GM12878 (cell line): ENCODE measurements at regions not wholly inside any gene's neighbourhood (a gene's known extent, or its start where the extent isn't known, plus 50 kb on each side); places are given as distances from the start of the nearest gene placed in this dataset.

Experiments
- ATAC-seq: fragments of 200-7000 bp; cut with Tn5 transposase; 3 replicates; pipeline ENCODE4 v1.9.1; 2020; ENCODE audit warnings: mild to moderate bottlenecking, moderate library complexity
- BruUV-seq: library from RNA; stranded (reverse); fragments of 400-500 nt; replicated peaks from 2 replicates; lab custom pipeline; 2021; lab: Mats Ljungman, UMichigan
- CTCF ChIA-PET: fragments of 300-600 bp; sonication (Branson Sonifier 250); formaldehyde crosslinking; extraction: SDS; loops from one replicate; lab custom pipeline; 2021; ENCODE audit warnings: inconsistent platforms; lab: Yijun Ruan, JAX
- POLR2A ChIA-PET: fragments of 350-600 bp; formaldehyde crosslinking; extraction: SDS; loops from one replicate; lab custom pipeline; 2021; ENCODE audit warnings: inconsistent platforms; lab: Charles Lee
- RAD21 ChIA-PET: fragments of 300-600 bp; sonication (Branson Sonifier 250); formaldehyde crosslinking; loops from one replicate; lab custom pipeline; 2023; ENCODE audit warnings: antibody characterized with exemption; ENCODE audit not compliant: unreplicated experiment; lab: Charles Lee
- SMC1A ChIA-PET: fragments of 300-600 bp; sonication (Branson Sonifier 250); formaldehyde crosslinking; loops from one replicate; lab custom pipeline; 2023; ENCODE audit not compliant: unreplicated experiment, uncharacterized antibody; lab: Charles Lee
- DNase-seq: peaks from one replicate; pipeline ENCODE4 v3.0.0-alpha.2; 2011; ENCODE audit warnings: low read depth, low spot score
- FAIRE-seq: peaks from 3 replicates; lab custom pipeline; 2011; peaks lifted over from hg19 to GRCh38; lab: Jason Lieb, UNC
- H2AFZ ChIP-seq: 2 replicates; pipeline ENCODE4 v1.6.0; 2011; ENCODE audit warnings: low read depth, low read length, control low read depth; ENCODE audit not compliant: control insufficient read depth
- H3K27ac ChIP-seq: 2 replicates; pipeline ENCODE4 v1.5.1; 2011; ENCODE audit warnings: control low read depth; ENCODE audit not compliant: control insufficient read depth, insufficient read depth
- H3K27me3 ChIP-seq, 2 experiments: replicated peaks in 1 of 2; 2 replicates each; pipeline versions ENCODE4 v1.6.0 to v1.6.1; 2011; ENCODE audit warnings: low read length in 1 of 2; ENCODE audit not compliant: control insufficient read depth in 2 of 2, insufficient read depth in 2 of 2
- H3K36me3 ChIP-seq, 2 experiments: 2 replicates each; pipeline ENCODE4 v1.5.1; 2011; ENCODE audit warnings: low read length in 1 of 2; ENCODE audit not compliant: control insufficient read depth in 2 of 2, insufficient read depth in 2 of 2
- H3K4me1 ChIP-seq: 2 replicates; pipeline ENCODE4 v1.6.1; 2011; ENCODE audit warnings: mild to moderate bottlenecking, low read length, moderate library complexity, mixed read lengths; ENCODE audit not compliant: control insufficient read depth, insufficient read depth
- H3K4me2 ChIP-seq: 2 replicates; pipeline ENCODE4 v1.6.0; 2011; ENCODE audit warnings: control low read depth; ENCODE audit not compliant: control insufficient read depth, insufficient read depth
- H3K4me3 ChIP-seq: fragments of 200-600 bp; sonication (generic); 2 replicates; pipeline ENCODE4 v1.5.1; 2016
- H3K79me2 ChIP-seq: 2 replicates; pipeline ENCODE4 v1.6.0; 2011; ENCODE audit warnings: low read length; ENCODE audit not compliant: control insufficient read depth, insufficient read depth
- H3K9ac ChIP-seq: 2 replicates; pipeline ENCODE4 v1.8.0; 2011; ENCODE audit warnings: low read length, control low read depth, mixed read lengths; ENCODE audit not compliant: control insufficient read depth, insufficient read depth
- H3K9me3 ChIP-seq: replicated peaks from 3 replicates; pipeline ENCODE4 v1.5.1; 2011; ENCODE audit warnings: mild to moderate bottlenecking, low read length; ENCODE audit not compliant: control insufficient read depth, insufficient read depth
- H4K20me1 ChIP-seq: 2 replicates; pipeline ENCODE4 v1.6.0; 2011; ENCODE audit not compliant: control insufficient read depth, insufficient read depth
- CREB1 ChIP-seq: IDR thresholded peaks from 2 replicates; pipeline ENCODE4 v1.6.1; 2012; ENCODE audit warnings: low read depth, mild to moderate bottlenecking, inconsistent platforms
- CUX1 ChIP-seq: IDR thresholded peaks from 2 replicates; pipeline ENCODE4 v1.6.1; 2012; ENCODE audit warnings: improper control_type of control experiment, low read depth, low read length; ENCODE audit not compliant: insufficient replicate concordance
- EED ChIP-seq: sonication (generic); IDR thresholded peaks from 2 replicates; pipeline ENCODE4 v1.6.1; 2016; ENCODE audit warnings: antibody characterized with exemption, low read depth
- MYB ChIP-seq: fragments of 150-350 bp; IDR thresholded peaks from 2 replicates; pipeline ENCODE4 v1.6.1; 2014; ENCODE audit warnings: mild to moderate bottlenecking, low read depth, low read length, borderline replicate concordance
- NR2C2 ChIP-seq: IDR thresholded peaks from 2 replicates; pipeline ENCODE4 v1.6.1; 2011; ENCODE audit warnings: borderline replicate concordance, low read depth; ENCODE audit not compliant: control insufficient read depth, insufficient read length
- NRF1 ChIP-seq: conservative IDR thresholded peaks from 2 replicates; pipeline ENCODE4 v1.6.1; 2011; ENCODE audit warnings: mild to moderate bottlenecking, low read depth, low read length, improper control_type of control experiment
- PAX8 ChIP-seq: fragments of 450-650 bp; IDR thresholded peaks from 2 replicates; pipeline ENCODE4 v1.6.1; 2017; ENCODE audit warnings: mild to moderate bottlenecking, moderate library complexity
- PML ChIP-seq: IDR thresholded peaks from 2 replicates; pipeline ENCODE4 v1.6.1; 2012; ENCODE audit warnings: low read length, inconsistent platforms
- SIX5 ChIP-seq: IDR thresholded peaks from 2 replicates; pipeline ENCODE4 v1.6.1; 2011; ENCODE audit warnings: mild to moderate bottlenecking, low read depth, low read length, moderate library complexity; ENCODE audit not compliant: severe bottlenecking
- ZNF274 ChIP-seq: IDR thresholded peaks from one replicate; pipeline ENCODE4 v1.8.0; 2011; ENCODE audit not compliant: insufficient read length, insufficient read depth
- WGBS: methylation state at CpG from one replicate; pipeline ENCODE4 v1.1.6; 2016; ENCODE audit warnings: low lambda C conversion rate; ENCODE audit not compliant: insufficient replicate concordance, insufficient coverage; ENCODE audit errors: missing lambda C conversion rate; 5-methylcytosine and 5-hydroxymethylcytosine counted together
- in situ Hi-C: fragments of 300-500 bp; cut with MboI; formaldehyde crosslinking; loops from 9 replicates; pipeline ENCODE4 v1.14.3; 2018; ENCODE audit warnings: mixed read lengths
- intact Hi-C: fragments of 100-400 bp; cut with micrococcal nuclease; formaldehyde crosslinking; loops from one replicate; pipeline ENCODE4 v1.14.2; 2022; ENCODE audit not compliant: unreplicated experiment
- TF ChIP-seq, protein P1 (sequence below): fragments of 450-650 bp; IDR thresholded peaks from 2 replicates; pipeline ENCODE4 v1.6.1; 2017; ENCODE audit warnings: mild to moderate bottlenecking, low read depth, inconsistent platforms; ENCODE audit not compliant: poor library complexity, severe bottlenecking

- peaks cover 0 to 2% of the 10 kb centered on the region in 2 experiments; a peak in 2 of 4 replicates for H3K27me3 ChIP-seq
- no peaks in the 10 kb centered on the region for H4K20me1 ChIP-seq
- TF ChIP-seq CREB1, result no peak
- no peak for TF ChIP-seq PML
- TF ChIP-seq PAX8, result no peak
- no peak for TF ChIP-seq NRF1
- TF ChIP-seq SIX5, result no peak
- no peak for TF ChIP-seq MYB
- TF ChIP-seq ZNF274, result no peak
- TF ChIP-seq EED, result no peak
- no peak overlapping the region for H3K27ac ChIP-seq
- H3K4me1 ChIP-seq, result no peaks in the 10 kb centered on the region
- ChIA-PET SMC1A (interaction anchor here (1.0 kb wide), 1 partner anchor 8 kb away, joined by 3 read pairs; no protein-coding TSS in a partner anchor), RAD21 (no interaction called here), CTCF (interaction anchor here (0.7 kb wide), 1 partner anchor 10 kb away, joined by 3 read pairs; no protein-coding TSS in a partner anchor), POLR2A (no interaction called here)
- 62% methylated on average over 2 of the region's 2 CpGs for WGBS
- no peak overlapping the region for H3K4me2 ChIP-seq
- in situ Hi-C loops, result no loop called here
- intact Hi-C loops, result no loop called here
- H3K9ac ChIP-seq, result no peak overlapping the region
- H3K9me3 ChIP-seq, result no peaks in the 10 kb centered on the region; the same call in 2 of the 3 replicates
- DNase-seq (no peak), FAIRE-seq (no peak), ATAC-seq (no peak)
- H2AFZ ChIP-seq, result no peak overlapping the region
- H3K79me2 ChIP-seq, result no peaks in the 10 kb centered on the region
- BruUV-seq, result no TSS peak
- H3K36me3 ChIP-seq, result no peaks in the 10 kb centered on the region
- H3K4me3 ChIP-seq, result no peak overlapping the region
These were observed 175.1 kb downstream of the FASLG start for GRCh38 chr1:172833954-172834353.

- in situ Hi-C loops (no loop called here), intact Hi-C loops (no loop called here)
- Histone ChIP-seq H3K79me2 (no peaks in the 10 kb centered on the region), H3K9me3 (no peaks in the 10 kb centered on the region; the same call in 2 of the 3 replicates), H2AFZ (no peak overlapping the region), H3K27me3 (peaks cover 0 to 2% of the 10 kb centered on the region in 2 experiments; a peak in 2 of 4 replicates), H4K20me1 (no peaks in the 10 kb centered on the region), H3K36me3 (no peaks in the 10 kb centered on the region), H3K4me3 (no peak overlapping the region), H3K9ac (no peak overlapping the region), H3K4me1 (no peaks in the 10 kb centered on the region), H3K4me2 (no peak overlapping the region), H3K27ac (no peak overlapping the region)
- FAIRE-seq, result no peak
- no peak for ATAC-seq
- POLR2A ChIA-PET, result no interaction called here
- RAD21 ChIA-PET, result interaction anchor here (0.5 kb wide), 1 partner anchor 585 kb away, joined by 3 read pairs; no protein-coding TSS in a partner anchor
- CTCF ChIA-PET, result interaction anchor here (0.7 kb wide), 2 partner anchors 10 to 12 kb away, joined by 3 read pairs; no protein-coding TSS in a partner anchor
- DNase-seq, result no peak
- 29% methylated on average over 5 of the region's 5 CpGs for WGBS
- SMC1A ChIA-PET, result interaction anchor here (1.0 to 1.9 kb wide), 2 partner anchors 8 to 11 kb away, joined by 3 to 5 read pairs; no protein-coding TSS in a partner anchor
- BruUV-seq, result no TSS peak
- TF ChIP-seq NR2C2 (no peak), CUX1 (no peak)
- TF ChIP-seq, protein P1, sequence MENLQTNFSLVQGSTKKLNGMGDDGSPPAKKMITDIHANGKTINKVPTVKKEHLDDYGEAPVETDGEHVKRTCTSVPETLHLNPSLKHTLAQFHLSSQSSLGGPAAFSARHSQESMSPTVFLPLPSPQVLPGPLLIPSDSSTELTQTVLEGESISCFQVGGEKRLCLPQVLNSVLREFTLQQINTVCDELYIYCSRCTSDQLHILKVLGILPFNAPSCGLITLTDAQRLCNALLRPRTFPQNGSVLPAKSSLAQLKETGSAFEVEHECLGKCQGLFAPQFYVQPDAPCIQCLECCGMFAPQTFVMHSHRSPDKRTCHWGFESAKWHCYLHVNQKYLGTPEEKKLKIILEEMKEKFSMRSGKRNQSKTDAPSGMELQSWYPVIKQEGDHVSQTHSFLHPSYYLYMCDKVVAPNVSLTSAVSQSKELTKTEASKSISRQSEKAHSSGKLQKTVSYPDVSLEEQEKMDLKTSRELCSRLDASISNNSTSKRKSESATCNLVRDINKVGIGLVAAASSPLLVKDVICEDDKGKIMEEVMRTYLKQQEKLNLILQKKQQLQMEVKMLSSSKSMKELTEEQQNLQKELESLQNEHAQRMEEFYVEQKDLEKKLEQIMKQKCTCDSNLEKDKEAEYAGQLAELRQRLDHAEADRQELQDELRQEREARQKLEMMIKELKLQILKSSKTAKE, result no peak
These were observed 175.7 kb downstream of the FASLG start for GRCh38 chr1:172834609-172835008.
